ENCODE measurements at regions not wholly inside any gene's neighbourhood (a gene's known extent, or its start where the extent isn't known, plus 50 kb on each side); places are given as distances from the start of the nearest gene placed in this dataset.
"Not testable (repeated sequence)": the region's sequence is repeated elsewhere in the genome, so short reads cannot be mapped to it uniquely, and the experiment has no call there.

DNA sequence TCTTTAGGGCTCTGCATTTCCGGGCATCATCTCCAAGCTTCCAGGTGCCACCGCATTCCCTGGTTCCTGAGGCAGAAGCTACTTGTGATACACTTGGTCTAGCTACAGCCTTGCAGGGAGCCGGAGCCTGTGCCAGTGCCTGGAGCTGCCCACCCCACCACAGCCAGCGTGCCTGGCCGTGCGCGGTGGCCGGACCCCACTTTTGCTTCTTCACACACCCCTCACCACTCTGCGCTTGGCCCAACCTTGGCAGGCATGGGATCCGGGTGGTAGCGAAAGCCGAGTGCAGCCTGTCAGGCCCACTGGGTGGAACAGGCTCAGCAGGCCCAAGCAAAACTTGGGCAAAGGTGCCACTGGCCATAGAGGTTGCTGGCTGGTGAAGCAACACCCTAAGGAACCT, 823.7 kb downstream of the GLUD2 start:
- no peak for DNase-seq

DNA sequence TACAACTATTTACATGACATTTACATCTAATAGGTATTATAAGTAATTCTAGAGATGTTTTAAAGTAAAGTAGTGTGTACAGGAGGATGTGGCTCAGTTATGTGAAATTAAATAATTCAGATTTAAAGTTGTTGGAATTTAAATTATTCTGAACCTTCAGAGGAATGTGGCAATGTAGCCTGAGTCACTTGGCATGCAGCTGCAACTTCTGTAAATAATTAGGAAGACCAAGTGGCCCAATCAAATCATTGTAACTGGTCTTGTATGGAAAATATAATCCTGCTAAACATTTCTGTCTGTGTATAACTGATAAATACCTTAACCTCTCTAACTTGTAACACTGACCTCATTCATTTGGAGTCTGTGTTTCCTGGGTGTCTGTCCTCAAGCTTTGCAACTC, 828.9 kb downstream of the GLUD2 start:
- DNase-seq = no peak

- not testable (repeated sequence) for DNase-seq
Observed at GRCh38 chrX:121877337-121877736, 829.9 kb downstream of the GLUD2 start.

- no peak for DNase-seq
Observed at GRCh38 chrX:121886557-121886956, 839.1 kb downstream of the GLUD2 start.

DNA sequence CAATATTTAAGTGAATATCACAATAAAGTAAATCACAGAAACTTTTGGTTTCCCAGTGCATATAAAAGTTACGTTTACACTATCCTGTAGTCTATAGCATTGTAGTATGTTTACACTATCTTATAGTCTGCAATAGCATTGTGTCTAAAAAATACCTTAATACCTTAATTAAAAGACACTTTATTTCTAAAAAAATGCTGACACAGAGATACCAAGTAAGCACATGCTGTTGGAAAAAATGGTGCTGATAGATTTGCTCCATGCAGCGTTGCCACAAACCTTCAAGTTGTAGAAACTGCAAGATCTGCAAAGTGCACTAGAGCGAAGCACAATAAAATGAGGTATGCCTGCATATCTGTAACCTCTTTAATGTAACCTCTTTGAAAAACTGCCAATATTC, 847.3 kb downstream of the GLUD2 start:
- DNase-seq = no peak

DNA sequence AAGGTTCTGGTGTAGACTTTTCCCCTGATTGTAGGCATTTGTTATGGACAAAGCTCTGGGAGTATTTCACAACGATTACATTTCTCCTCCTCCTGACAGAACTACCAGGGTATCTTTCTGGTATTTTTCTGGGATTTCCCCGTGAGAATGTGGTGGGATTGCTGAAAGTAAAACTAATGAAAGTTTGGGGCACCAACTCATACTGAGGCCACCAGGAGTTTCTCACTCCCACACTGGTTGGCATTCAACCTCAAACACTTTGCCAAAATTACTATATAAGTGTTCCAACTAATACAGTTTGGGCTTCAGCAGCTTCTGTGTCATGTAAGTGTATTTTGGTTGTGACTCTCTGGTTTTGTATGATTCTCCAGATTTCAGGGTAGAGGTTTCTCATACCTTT, 855.1 kb downstream of the GLUD2 start:
- no peak for DNase-seq

GRCh38 chrX:121903961-121904360, 856.6 kb downstream of the GLUD2 start:
- DNase-seq = no peak

GRCh38 chrX:121921258-121921657, 873.8 kb downstream of the GLUD2 start:
- no peak for DNase-seq

DNA sequence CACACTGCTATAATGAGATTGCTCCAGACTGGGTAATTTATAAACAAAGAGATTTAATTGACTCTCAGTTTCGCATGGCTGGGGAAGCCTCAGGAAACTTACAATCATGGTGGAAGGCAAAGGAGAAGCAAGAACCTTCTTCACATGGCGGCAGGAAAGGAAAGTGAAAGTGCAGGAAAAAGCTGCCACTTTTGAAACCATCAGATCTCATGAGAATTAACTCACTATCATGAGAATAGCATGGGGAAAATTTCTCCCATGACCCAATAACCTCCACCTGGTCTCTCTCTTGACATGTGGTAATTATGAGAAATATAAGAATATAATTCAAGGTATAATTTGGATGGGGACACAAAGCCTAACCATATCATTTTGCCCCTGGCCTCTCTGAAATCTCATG, 884.2 kb downstream of the GLUD2 start:
- DNase-seq = no peak

DNA sequence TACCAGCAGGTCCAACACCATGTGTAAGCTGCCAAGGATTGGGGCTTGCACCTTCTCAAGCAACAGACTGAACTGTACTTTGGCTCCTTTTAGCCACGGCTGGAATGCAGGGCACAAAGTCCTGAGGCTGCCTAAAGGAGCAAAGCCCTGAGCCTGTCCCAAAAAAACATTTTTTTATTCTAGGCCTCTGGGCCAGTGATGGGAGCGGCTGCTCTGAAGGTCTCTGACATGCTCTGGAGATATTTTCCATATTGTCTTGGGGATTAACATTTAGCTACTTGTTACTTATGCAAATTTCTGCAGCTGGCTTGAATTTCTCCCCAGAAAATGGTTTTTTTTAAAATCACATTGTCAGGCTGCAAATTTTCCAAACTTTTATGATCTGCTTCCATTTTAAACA, 885.3 kb downstream of the GLUD2 start:
- DNase-seq = no peak

DNA sequence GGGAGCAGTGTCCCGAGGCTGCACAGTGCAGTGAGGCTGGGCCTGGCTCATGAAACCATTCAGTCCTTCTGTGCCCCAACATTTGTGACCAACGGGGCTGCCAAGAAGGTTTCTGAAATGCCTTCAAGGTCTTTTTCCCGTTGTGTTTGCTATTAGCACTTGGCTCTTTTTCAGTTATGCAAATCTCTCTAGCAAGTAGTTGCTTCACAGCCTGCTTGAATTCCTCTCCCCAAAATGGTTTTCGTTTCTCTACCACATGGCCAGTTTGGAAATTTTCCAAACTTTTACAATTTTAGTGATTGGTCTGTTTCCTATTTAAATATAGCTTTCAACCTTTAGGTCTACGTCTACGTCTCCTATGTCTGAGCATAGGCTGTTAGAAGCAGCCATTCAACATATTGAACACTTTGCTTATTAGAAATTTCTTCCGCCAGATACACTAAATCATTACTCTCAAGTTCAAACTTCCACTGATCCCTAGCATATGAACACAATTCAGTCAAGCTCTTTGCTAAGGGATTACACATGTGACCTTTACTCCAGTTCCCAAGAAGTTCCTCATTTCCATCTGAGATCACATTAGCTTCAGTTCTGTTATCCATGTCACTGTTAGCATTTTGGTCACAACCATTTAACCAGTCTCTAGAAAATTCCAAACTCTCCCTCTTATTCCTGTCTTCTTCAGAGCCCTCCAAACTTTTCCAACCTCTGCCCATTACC, 901.8 kb downstream of the GLUD2 start:
- no peak for DNase-seq

GRCh38 chrX:121958886-121959285, 911.5 kb downstream of the GLUD2 start:
- DNase-seq = no peak

GRCh38 chrX:121975671-121976070, 928.3 kb downstream of the GLUD2 start:
- no peak for DNase-seq

- no peak for DNase-seq
Observed at GRCh38 chrX:121987163-121987562, 939.8 kb downstream of the GLUD2 start.

GRCh38 chrX:121987835-121988234, 940.4 kb downstream of the GLUD2 start:
- DNase-seq = no peak

DNA sequence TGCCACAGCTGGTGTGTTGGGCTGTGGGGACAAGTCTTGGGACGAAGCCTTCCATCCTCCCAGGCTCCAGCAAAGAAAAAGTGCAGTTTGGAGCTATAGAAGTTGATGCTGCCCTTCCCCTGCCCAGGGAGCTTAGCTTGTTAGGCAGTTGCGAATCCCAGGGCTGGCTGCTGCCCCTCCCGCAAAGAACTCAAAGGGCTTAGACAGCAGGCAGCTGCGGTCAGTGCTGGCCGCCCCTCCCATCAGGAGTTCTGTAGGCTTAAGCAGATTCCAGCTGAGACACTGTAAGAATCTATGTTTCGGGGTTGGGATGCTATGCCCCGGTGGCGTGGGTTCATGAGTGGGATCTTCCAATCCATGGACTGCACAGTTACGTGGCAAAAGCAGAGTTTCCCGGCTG, 956.7 kb downstream of the GLUD2 start:
- no peak for DNase-seq

- no peak for DNase-seq
Observed at GRCh38 chrX:122026665-122027064, 979.3 kb downstream of the GLUD2 start.

GRCh38 chrX:122046226-122046625, 998.8 kb downstream of the GLUD2 start:
- no peak for DNase-seq

- DNase-seq = no peak
Observed at GRCh38 chrX:122046815-122047214, 999.4 kb downstream of the GLUD2 start.

DNA sequence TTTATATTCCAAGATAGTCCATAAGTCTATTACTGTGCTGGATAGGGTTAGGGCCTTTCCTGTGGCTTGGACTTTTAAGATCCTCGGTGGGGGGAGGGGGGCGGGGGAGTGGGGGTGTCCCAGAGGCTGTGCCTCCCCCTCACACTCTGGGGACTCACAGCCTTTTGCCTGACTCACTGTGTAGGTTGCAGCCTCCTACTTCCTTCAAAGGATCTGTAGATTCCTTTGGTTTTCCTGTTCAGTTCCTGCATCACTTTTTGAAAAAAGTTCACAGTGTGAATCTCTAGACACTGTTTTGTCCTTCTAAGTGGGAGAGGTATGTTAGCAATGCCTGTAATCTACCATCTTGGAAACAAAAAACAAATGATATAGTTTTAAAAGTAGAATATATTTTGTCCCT, 999.9 kb downstream of the GLUD2 start:
- DNase-seq = no peak

GRCh38 chrX:122055460-122055859, 1008.0 kb downstream of the GLUD2 start:
- no peak for DNase-seq

DNA sequence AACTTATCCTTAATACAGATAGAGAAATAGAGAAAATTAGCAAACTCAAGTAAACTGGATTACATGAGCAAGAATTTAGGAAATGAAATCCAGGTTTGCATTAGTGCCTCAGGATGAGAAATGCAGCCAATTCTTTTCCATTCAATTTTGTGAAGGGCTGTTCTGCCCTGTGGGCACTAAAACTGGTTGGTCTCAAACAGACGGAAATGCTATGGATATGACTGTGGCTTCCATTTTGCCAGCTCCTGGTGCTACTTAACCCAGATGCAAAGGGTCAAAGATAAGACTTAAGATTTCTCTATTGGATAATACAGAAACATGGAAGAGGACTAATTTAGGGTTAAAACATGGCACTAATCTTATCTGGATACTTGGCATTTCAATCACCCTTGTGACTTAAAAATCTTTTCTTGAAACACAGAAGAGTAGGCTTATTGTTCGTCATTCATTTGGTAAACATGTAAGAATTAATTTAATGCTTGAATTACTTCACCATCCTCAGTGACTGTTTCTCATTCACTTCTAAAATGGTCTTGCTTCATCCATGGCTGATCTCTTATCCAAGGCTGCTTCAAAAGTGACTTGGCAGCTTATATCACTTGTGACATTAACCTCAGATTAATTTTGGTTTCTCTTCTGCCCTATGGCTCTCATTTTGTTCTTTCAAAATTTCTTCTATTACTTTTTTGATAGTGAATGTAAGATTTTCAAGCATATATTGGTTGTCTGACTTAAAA, 1008.7 kb downstream of the GLUD2 start:
- DNase-seq = no peak

- no peak for DNase-seq
Observed at GRCh38 chrX:122076241-122076640, 1028.8 kb downstream of the GLUD2 start.

DNA sequence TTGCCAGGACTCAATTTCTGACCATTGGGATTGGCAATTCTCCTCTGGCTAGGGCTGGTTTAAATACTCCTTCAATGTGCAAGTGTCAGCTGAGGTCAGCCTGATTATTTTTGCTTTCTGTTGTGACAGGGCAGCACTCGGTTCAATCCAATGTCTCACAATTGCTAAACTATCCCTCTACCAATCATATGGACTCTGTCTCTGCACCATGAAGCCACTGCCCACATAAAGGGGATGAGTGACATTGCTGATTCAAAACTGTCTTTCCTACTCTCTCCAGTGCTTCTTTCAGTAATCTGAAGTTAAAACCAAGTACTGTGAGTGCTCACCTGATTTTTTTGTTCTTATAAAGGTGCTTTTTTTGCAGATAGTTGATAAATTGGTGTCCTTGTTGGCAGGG, 1030.7 kb downstream of the GLUD2 start:
- no peak for DNase-seq

GRCh38 chrX:122087341-122087740, 1039.9 kb downstream of the GLUD2 start:
- DNase-seq = no peak
